ENCODE measurements at regions not wholly inside any gene's neighbourhood (a gene's known extent, or its start where the extent isn't known, plus 50 kb on each side); places are given as distances from the start of the nearest gene placed in this dataset.

- DNase-seq, result no peak
- WGBS (ENCODE audit: low lambda C conversion rate), result 36% methylated on average over 2 of the region's 2 CpGs
- Histone ChIP-seq H3K4me3 (ENCODE audit: low read depth in 2 of 2, low read length in 1 of 2) (no peak overlapping the region), H3K27me3 (ENCODE audit: insufficient read depth) (no peaks in the 10 kb centered on the region), H3K36me3 (replicated peaks in 1 of 2; ENCODE audit: control insufficient read depth in 1 of 2, insufficient read depth in 2 of 2, low read length in 1 of 2) (no peaks in the 10 kb centered on the region), H3K9me3 (no peaks in the 10 kb centered on the region; the same call in 1 of the 2 replicates), H3K79me2 (ENCODE audit: insufficient read depth) (no peaks in the 10 kb centered on the region), H3K4me2 (no peak overlapping the region), H4K20me1 (ENCODE audit: insufficient read depth) (no peaks in the 10 kb centered on the region), H2AFZ (ENCODE audit: low read depth) (no peak overlapping the region), H3F3A (replicated peaks; ENCODE audit: insufficient read depth) (no peaks in the 10 kb centered on the region), H3K4me1 (ENCODE audit: control insufficient read depth in 1 of 2, insufficient read depth in 2 of 2, low read depth in 1 of 2, low read length in 1 of 2) (peaks cover 0 to 4% of the 10 kb centered on the region in 2 experiments; a peak in 2 of 4 replicates), H3K9ac (no peak overlapping the region), H3K27ac (ENCODE audit: low read depth in 2 of 2, low read length in 1 of 2) (no peak overlapping the region), H3K9me2 (no peaks in the 10 kb centered on the region)
- TF ChIP-seq YY1 (IDR thresholded peaks at IDR 0.05; ENCODE audit: low read depth), result no peak
- no peak for TF ChIP-seq NRF1 (IDR thresholded peaks at IDR 0.05; ENCODE audit: low read depth, low read length)
- no peak for TF ChIP-seq FOSL2 (IDR thresholded peaks at IDR 0.05; ENCODE audit: borderline replicate concordance, low read depth)
- TF ChIP-seq FOXJ3 (CRISPR knock-in tag; IDR thresholded peaks at IDR 0.05), result no peak
- TF ChIP-seq TEAD4 (IDR thresholded peaks at IDR 0.05; ENCODE audit: borderline replicate concordance, insufficient read depth), result no peak
- TF ChIP-seq SMC3 (IDR thresholded peaks at IDR 0.05; ENCODE audit: low read depth, low read length), result no peak
- CTCF ChIA-PET, result interaction anchor here (1.7 kb wide), 1 partner anchor 106 kb away, joined by 4 read pairs; no protein-coding TSS in a partner anchor
- POLR2A ChIA-PET, result no interaction called here
Observed at GRCh38 chr11:127737499-127737898, 736.9 kb upstream of the KIRREL3 start.

- WGBS (ENCODE audit: low lambda C conversion rate), result 2% methylated on average over 4 of the region's 4 CpGs
- POLR2A ChIA-PET, result no interaction called here
- H4K20me1 ChIP-seq (ENCODE audit: insufficient read depth), result no peaks in the 10 kb centered on the region
- H3K9ac ChIP-seq, result no peak overlapping the region
- H3K79me2 ChIP-seq (ENCODE audit: insufficient read depth), result no peaks in the 10 kb centered on the region
- peaks cover 0 to 4% of the 10 kb centered on the region in 2 experiments; a peak in 2 of 4 replicates for H3K4me1 ChIP-seq (ENCODE audit: control insufficient read depth in 1 of 2, insufficient read depth in 2 of 2, low read depth in 1 of 2, low read length in 1 of 2)
- TF ChIP-seq EP300 (IDR thresholded peaks at IDR 0.05; ENCODE audit: borderline replicate concordance in 1 of 2, low read depth in 1 of 2, low read length in 1 of 2) (peak in 1 of 2 experiments; percentile 11; a peak in 1 of 4 replicates), GATA2 (CRISPR knock-in tag; IDR thresholded peaks at IDR 0.05) (peak; percentile 62), ZBTB33 (IDR thresholded peaks at IDR 0.05; ENCODE audit: borderline replicate concordance, low read depth) (no peak)
- no peaks in the 10 kb centered on the region for H3K9me2 ChIP-seq
- H3F3A ChIP-seq (replicated peaks; ENCODE audit: insufficient read depth), result no peaks in the 10 kb centered on the region
- H3K27me3 ChIP-seq (ENCODE audit: insufficient read depth), result no peaks in the 10 kb centered on the region
- no peak overlapping the region for H2AFZ ChIP-seq (ENCODE audit: low read depth)
- H3K4me2 ChIP-seq, result no peak overlapping the region
- H3K27ac ChIP-seq (ENCODE audit: low read depth in 2 of 2, low read length in 1 of 2), result no peak overlapping the region
- peak; percentile 34 for DNase-seq
- no peaks in the 10 kb centered on the region for H3K9me3 ChIP-seq
- no peaks in the 10 kb centered on the region for H3K36me3 ChIP-seq (replicated peaks in 1 of 2; ENCODE audit: control insufficient read depth in 1 of 2, insufficient read depth in 2 of 2, low read length in 1 of 2)
- no peak overlapping the region for H3K4me3 ChIP-seq (ENCODE audit: low read depth in 2 of 2, low read length in 1 of 2)
- CTCF ChIA-PET, result interaction anchor here (0.7 to 1.3 kb wide), 2 partner anchors 90 to 195 kb away, joined by 3 to 5 read pairs; no protein-coding TSS in a partner anchor
Observed at GRCh38 chr11:127733552-127733951, 733.0 kb upstream of the KIRREL3 start.

- Histone ChIP-seq H3K9me2 (no peaks in the 10 kb centered on the region), H2AFZ (ENCODE audit: low read depth) (no peak overlapping the region), H3K79me2 (ENCODE audit: insufficient read depth) (no peaks in the 10 kb centered on the region), H4K20me1 (ENCODE audit: insufficient read depth) (no peaks in the 10 kb centered on the region), H3F3A (replicated peaks; ENCODE audit: insufficient read depth) (no peaks in the 10 kb centered on the region), H3K27me3 (ENCODE audit: insufficient read depth) (no peaks in the 10 kb centered on the region), H3K9ac (no peak overlapping the region), H3K4me2 (no peak overlapping the region), H3K9me3 (no peaks in the 10 kb centered on the region), H3K4me3 (ENCODE audit: low read depth in 2 of 2, low read length in 1 of 2) (no peak overlapping the region), H3K36me3 (replicated peaks in 1 of 2; ENCODE audit: control insufficient read depth in 1 of 2, insufficient read depth in 2 of 2, low read length in 1 of 2) (no peaks in the 10 kb centered on the region), H3K4me1 (ENCODE audit: control insufficient read depth in 1 of 2, insufficient read depth in 2 of 2, low read depth in 1 of 2, low read length in 1 of 2) (no peaks in the 10 kb centered on the region), H3K27ac (ENCODE audit: low read depth in 2 of 2, low read length in 1 of 2) (no peak overlapping the region)
- CTCF ChIA-PET, result no interaction called here
- no peak for DNase-seq
- 7% methylated on average over 1 of the region's 1 CpG for WGBS (ENCODE audit: low lambda C conversion rate)
- TF ChIP-seq MAX (IDR thresholded peaks at IDR 0.05; ENCODE audit: low read depth), result no peak
- no peak for TF ChIP-seq TAF1 (IDR thresholded peaks at IDR 0.05; ENCODE audit: borderline replicate concordance, low read depth, low read length)
- POLR2A ChIA-PET, result no interaction called here
Observed at GRCh38 chr11:127726367-127726766, 725.8 kb upstream of the KIRREL3 start.

Measured in SK-N-SH (cell line).